PC-3 (cell line): ENCODE measurements at regions not wholly inside any gene's neighbourhood (a gene's known extent, or its start where the extent isn't known, plus 50 kb on each side); places are given as distances from the start of the nearest gene placed in this dataset.

Experiments used
- ATAC-seq: fragments of 200-7000 bp; cut with Tn5 transposase; 2 replicates; pipeline ENCODE4 v1.9.1; 2020; ENCODE audit warnings: mild to moderate bottlenecking, moderate library complexity
- BruUV-seq: library from RNA; stranded (reverse); fragments of 400-500 nt; replicated peaks from 2 replicates; lab custom pipeline; 2021; lab: Mats Ljungman, UMichigan
- CTCF ChIA-PET: fragments of 300-600 bp; sonication (Branson Sonifier 250); formaldehyde crosslinking; loops from one replicate; lab custom pipeline; 2022; ENCODE audit warnings: antibody characterized with exemption; lab: Charles Lee
- POLR2A ChIA-PET: fragments of 300-600 bp; sonication (Branson Sonifier 250); formaldehyde crosslinking; loops from one replicate; lab custom pipeline; 2022; ENCODE audit warnings: antibody characterized with exemption; ENCODE audit not compliant: unreplicated experiment; lab: Charles Lee
- DNase-seq: peaks from one replicate; pipeline ENCODE4 v3.0.0-alpha.2; 2015
- H2AFZ ChIP-seq: fragments of 300-600 bp; sonication (generic); 2 replicates; pipeline ENCODE4 v1.6.0; 2016; ENCODE audit warnings: antibody characterized with exemption, low read length
- H3F3A ChIP-seq: fragments of 300-600 bp; sonication (generic); one replicate; pipeline ENCODE4 v1.6.0; 2017; ENCODE audit warnings: antibody characterized with exemption, low read length, control low read depth, mild to moderate bottlenecking; ENCODE audit not compliant: unreplicated experiment
- H3K27ac ChIP-seq: fragments of 300-600 bp; sonication (generic); 2 replicates; pipeline ENCODE4 v1.5.1; 2016; ENCODE audit warnings: mild to moderate bottlenecking, low read length
- H3K27me3 ChIP-seq: fragments of 300-600 bp; sonication (generic); 2 replicates; pipeline ENCODE4 v1.6.1; 2016; ENCODE audit warnings: low read length, mixed read lengths
- H3K36me3 ChIP-seq: fragments of 300-600 bp; sonication (generic); 2 replicates; pipeline ENCODE4 v1.6.1; 2016; ENCODE audit warnings: low read depth, mixed run types, low read length, mixed read lengths
- H3K4me1 ChIP-seq: fragments of 300-600 bp; sonication (generic); 2 replicates; pipeline ENCODE4 v1.5.1; 2016; ENCODE audit warnings: low read length; ENCODE audit not compliant: insufficient read depth
- H3K4me2 ChIP-seq: fragments of 300-600 bp; sonication (generic); 2 replicates; pipeline ENCODE4 v1.6.0; 2016; ENCODE audit warnings: low read length
- H3K4me3 ChIP-seq: fragments of 300-600 bp; sonication (generic); 2 replicates; pipeline ENCODE4 v1.5.1; 2016; ENCODE audit warnings: mild to moderate bottlenecking, low read length, mixed read lengths
- H3K79me2 ChIP-seq: fragments of 300-600 bp; sonication (generic); 2 replicates; pipeline ENCODE4 v1.6.1; 2017; ENCODE audit warnings: low read length, mixed read lengths
- H3K9ac ChIP-seq: fragments of 300-600 bp; sonication (generic); 2 replicates; pipeline ENCODE4 v1.6.0; 2016; ENCODE audit warnings: mild to moderate bottlenecking, low read length
- H3K9me2 ChIP-seq: fragments of 300-600 bp; sonication (generic); replicated peaks from 2 replicates; pipeline ENCODE4 v1.6.1; 2016; ENCODE audit warnings: mixed run types, low read length, mixed read lengths
- H3K9me3 ChIP-seq: fragments of 300-600 bp; sonication (generic); 2 replicates; pipeline ENCODE4 v1.6.1; 2016; ENCODE audit warnings: low read length, mixed read lengths
- H4K20me1 ChIP-seq: fragments of 300-600 bp; sonication (generic); 2 replicates; pipeline ENCODE4 v1.6.1; 2016; ENCODE audit warnings: low read length, mixed read lengths
- EZH2 ChIP-seq: fragments of 300-600 bp; sonication (generic); IDR thresholded peaks from one replicate; pipeline ENCODE4 v1.6.1; 2017; ENCODE audit warnings: antibody characterized with exemption, mild to moderate bottlenecking, low read length; ENCODE audit not compliant: unreplicated experiment
- EZH2phosphoT487 ChIP-seq: fragments of 300-600 bp; sonication (generic); IDR thresholded peaks from 2 replicates; pipeline ENCODE4 v1.6.1; 2018; ENCODE audit warnings: mild to moderate bottlenecking, antibody characterized with exemption, low read length, borderline replicate concordance
- intact Hi-C: fragments of 100-400 bp; cut with micrococcal nuclease; formaldehyde crosslinking; loops from 2 replicates; pipeline ENCODE4 v1.9.0; 2023
- TF ChIP-seq, protein P1 (sequence below): fragments of 300-600 bp; sonication (generic); conservative IDR thresholded peaks from 2 replicates; pipeline ENCODE4 v1.5.1; 2017; ENCODE audit warnings: antibody characterized with exemption, low read depth, mild to moderate bottlenecking, low read length

GRCh38 chr3:147735616-147736015, 326.5 kb downstream of the ZIC1 start:
- DNase-seq (no peak), ATAC-seq (no peak)
- Histone ChIP-seq H3K36me3 (no peaks in the 10 kb centered on the region), H3K9me3 (no peaks in the 10 kb centered on the region), H3K79me2 (no peaks in the 10 kb centered on the region), H3K4me2 (no peak overlapping the region), H3F3A (no peaks in the 10 kb centered on the region), H3K27ac (no peak overlapping the region), H3K4me1 (no peaks in the 10 kb centered on the region), H3K9me2 (no peaks in the 10 kb centered on the region), H4K20me1 (no peaks in the 10 kb centered on the region), H3K9ac (no peak overlapping the region), H3K27me3 (peaks cover 3% of the 10 kb centered on the region), H2AFZ (no peak overlapping the region), H3K4me3 (no peak overlapping the region)
- TF ChIP-seq EZH2phosphoT487 (no peak), EZH2 (no peak)
- TF ChIP-seq, protein P1, sequence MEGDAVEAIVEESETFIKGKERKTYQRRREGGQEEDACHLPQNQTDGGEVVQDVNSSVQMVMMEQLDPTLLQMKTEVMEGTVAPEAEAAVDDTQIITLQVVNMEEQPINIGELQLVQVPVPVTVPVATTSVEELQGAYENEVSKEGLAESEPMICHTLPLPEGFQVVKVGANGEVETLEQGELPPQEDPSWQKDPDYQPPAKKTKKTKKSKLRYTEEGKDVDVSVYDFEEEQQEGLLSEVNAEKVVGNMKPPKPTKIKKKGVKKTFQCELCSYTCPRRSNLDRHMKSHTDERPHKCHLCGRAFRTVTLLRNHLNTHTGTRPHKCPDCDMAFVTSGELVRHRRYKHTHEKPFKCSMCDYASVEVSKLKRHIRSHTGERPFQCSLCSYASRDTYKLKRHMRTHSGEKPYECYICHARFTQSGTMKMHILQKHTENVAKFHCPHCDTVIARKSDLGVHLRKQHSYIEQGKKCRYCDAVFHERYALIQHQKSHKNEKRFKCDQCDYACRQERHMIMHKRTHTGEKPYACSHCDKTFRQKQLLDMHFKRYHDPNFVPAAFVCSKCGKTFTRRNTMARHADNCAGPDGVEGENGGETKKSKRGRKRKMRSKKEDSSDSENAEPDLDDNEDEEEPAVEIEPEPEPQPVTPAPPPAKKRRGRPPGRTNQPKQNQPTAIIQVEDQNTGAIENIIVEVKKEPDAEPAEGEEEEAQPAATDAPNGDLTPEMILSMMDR: no peak
- ChIA-PET CTCF (no interaction called here), POLR2A (no interaction called here)
- intact Hi-C loops: no loop called here
- BruUV-seq: no TSS peak

DNA sequence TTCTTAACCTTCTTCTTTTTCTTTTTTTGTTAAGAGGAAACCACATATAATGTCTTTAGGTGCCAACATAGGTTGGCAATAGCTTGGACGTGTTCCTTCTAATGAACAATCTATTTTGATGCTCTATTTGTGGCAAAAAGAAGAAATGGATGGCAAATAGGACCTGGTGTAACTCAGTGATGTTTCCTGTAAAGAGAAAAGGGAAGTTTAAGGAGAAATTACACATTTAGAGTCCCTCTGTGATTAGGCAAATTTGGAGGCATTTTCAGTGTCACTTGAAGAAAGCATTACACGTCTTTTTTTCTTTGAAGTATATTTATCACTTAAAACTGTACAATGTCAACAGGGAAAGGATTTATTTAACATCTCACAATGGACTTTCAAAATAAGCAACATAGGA, 327.1 kb downstream of the ZIC1 start:
- H3K4me3 ChIP-seq: no peak overlapping the region
- H3K9me2 ChIP-seq: no peaks in the 10 kb centered on the region
- intact Hi-C loops: no loop called here
- ChIA-PET CTCF (no interaction called here), POLR2A (no interaction called here)
- DNase-seq (no peak), ATAC-seq (no peak)
- H3K79me2 ChIP-seq: no peaks in the 10 kb centered on the region
- no peak overlapping the region for H3K27ac ChIP-seq
- H3K9me3 ChIP-seq: no peaks in the 10 kb centered on the region
- no peaks in the 10 kb centered on the region for H3F3A ChIP-seq
- no peak overlapping the region for H2AFZ ChIP-seq
- no peaks in the 10 kb centered on the region for H4K20me1 ChIP-seq
- no peak overlapping the region for H3K4me2 ChIP-seq
- H3K4me1 ChIP-seq: no peaks in the 10 kb centered on the region
- no TSS peak for BruUV-seq
- peaks cover 3% of the 10 kb centered on the region for H3K27me3 ChIP-seq
- TF ChIP-seq, protein P1: no peak
- TF ChIP-seq EZH2 (no peak), EZH2phosphoT487 (no peak)
- no peak overlapping the region for H3K9ac ChIP-seq
- H3K36me3 ChIP-seq: no peaks in the 10 kb centered on the region

DNA sequence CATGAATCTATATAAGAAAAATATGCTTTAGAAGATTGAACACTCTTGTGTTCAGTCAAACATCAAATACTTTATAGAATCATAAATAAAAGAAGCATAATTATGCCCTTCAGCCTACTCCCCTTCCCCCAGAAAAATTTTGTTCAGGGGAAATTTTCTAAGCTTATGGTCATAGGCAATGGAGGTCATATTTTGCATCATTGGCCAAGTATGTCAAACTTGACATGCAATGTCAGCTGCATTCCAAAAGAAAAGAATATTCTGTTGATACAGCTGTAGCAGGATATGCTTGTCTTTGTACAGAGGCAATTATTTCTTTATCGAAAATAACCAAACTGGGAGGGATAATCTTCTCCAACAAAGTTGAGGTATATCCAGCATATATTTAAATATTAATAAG, 328.2 kb downstream of the ZIC1 start:
- Histone ChIP-seq H3K4me3 (no peak overlapping the region), H3K9me3 (no peaks in the 10 kb centered on the region), H3K79me2 (no peaks in the 10 kb centered on the region), H2AFZ (no peak overlapping the region), H3K27me3 (peaks cover 3% of the 10 kb centered on the region), H3K27ac (no peak overlapping the region), H3K36me3 (no peaks in the 10 kb centered on the region), H3K9ac (no peak overlapping the region), H3F3A (no peaks in the 10 kb centered on the region), H3K4me2 (no peak overlapping the region), H4K20me1 (no peaks in the 10 kb centered on the region), H3K4me1 (no peaks in the 10 kb centered on the region), H3K9me2 (no peaks in the 10 kb centered on the region)
- TF ChIP-seq EZH2: no peak
- no peak for TF ChIP-seq EZH2phosphoT487
- TF ChIP-seq, protein P1: no peak
- intact Hi-C loops: no loop called here
- POLR2A ChIA-PET: no interaction called here
- CTCF ChIA-PET: no interaction called here
- no peak for DNase-seq
- no peak for ATAC-seq
- BruUV-seq: no TSS peak
